Colon (tissue), 2 donors: ENCODE measurements at regions not wholly inside any gene's neighbourhood (a gene's known extent, or its start where the extent isn't known, plus 50 kb on each side); places are given as distances from the start of the nearest gene placed in this dataset.

ENCODE experiments used
- FAIRE-seq: peaks from 2 replicates; lab custom pipeline; 2012; peaks lifted over from hg19 to GRCh38; lab: Jason Lieb, UNC
- donor health status: control.
- donor health status: control.

DNA sequence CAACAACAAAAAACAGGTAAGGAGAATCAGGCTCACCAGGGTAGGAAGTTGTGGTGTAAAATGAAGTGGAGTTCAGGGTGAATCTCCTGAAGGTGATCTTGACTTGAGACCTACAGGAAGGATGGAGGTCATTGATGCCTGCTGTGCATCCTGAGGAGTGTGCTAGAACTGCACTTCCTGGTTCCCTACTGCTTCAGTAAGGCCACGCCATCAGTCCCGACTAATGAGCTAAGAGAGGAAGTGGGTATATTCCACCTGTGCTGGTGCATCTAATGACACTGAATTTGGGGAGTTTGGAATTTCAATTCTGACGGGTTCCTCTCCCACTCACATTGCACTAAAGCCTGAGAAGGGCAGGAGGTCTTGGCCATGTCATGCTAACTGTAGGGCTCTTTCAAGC lies 349.3 kb upstream of the SLC14A2 start:
- FAIRE-seq: no peak

DNA sequence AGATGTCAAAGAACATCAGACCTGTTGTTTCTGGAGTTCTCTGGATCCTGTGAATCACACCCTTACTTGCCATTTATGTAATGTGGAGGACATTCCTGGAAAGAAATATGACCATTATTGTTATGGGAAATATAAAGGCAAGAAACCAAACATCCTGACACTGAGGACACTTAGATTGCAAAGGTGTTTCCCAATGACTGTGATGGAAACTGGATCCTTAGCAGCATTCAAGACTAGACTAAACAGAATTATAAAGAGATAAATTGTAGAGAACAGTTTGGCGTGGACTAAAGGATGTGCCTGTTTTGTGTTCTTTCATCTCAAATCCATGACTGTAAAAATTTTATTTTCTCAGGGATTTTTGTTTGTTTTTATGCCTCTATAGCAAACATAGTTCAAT lies 347.7 kb upstream of the SLC14A2 start:
- FAIRE-seq: no peak

DNA sequence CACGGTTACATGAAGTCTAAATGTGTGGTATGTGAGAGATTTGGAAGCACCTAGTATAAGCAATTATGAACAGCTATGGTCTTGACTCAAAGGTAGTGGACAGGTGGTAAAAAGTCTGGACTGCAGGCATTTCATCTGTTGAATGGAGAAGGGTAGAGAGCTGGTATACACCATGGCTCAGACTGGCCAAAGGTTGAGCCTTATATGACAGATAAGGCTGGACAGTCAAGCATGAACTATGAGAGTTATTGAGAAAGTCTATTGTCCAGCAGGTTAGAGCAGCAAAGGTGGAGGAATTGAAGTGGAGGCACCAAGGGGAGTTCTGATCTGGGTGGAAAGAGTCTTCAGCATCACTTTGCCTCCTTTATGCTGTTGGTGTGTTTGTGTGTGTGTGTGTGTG lies 346.7 kb upstream of the SLC14A2 start:
- no peak for FAIRE-seq

DNA sequence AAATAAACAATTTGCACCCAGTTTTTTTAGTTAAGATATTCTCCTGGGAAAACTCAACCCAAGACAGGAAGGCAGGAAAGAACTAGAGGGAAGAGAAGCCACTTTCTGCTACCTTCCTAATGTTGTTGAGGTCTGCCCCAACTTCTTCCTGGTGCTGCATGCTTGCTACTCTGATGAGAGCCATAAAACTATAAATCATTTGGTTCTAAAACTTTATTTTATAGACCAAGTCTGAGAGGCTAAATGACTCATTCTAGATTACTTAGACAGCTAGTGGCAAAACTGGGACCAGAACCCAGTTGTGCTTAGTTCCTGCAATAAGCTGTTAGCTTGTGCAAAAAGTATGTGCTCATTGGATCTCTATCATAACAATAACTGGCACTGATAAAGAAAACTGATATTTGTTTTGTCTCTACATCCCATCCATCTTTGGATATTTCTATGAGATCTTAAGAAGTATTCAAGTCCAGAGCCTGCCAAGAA lies 344.9 kb upstream of the SLC14A2 start:
- FAIRE-seq: no peak

DNA sequence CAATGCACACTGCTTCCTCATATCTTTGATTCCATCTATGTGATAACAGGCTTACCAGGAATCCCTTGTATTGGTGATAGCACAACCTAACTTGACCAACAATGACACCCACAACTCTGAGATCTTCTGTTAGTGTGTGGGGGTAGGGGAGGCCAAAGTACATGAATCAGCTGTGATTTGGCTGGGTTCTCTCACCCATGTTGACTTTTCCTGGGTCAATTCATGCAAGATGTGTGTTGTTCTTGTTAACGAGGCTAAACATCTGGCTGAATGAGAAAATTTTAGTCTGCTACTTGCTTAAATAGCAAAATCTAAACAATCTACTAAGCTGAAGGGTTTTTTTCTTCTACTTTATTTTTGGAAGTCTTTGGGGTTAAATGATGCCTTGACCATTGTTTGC lies 341.2 kb upstream of the SLC14A2 start:
- no peak for FAIRE-seq

DNA sequence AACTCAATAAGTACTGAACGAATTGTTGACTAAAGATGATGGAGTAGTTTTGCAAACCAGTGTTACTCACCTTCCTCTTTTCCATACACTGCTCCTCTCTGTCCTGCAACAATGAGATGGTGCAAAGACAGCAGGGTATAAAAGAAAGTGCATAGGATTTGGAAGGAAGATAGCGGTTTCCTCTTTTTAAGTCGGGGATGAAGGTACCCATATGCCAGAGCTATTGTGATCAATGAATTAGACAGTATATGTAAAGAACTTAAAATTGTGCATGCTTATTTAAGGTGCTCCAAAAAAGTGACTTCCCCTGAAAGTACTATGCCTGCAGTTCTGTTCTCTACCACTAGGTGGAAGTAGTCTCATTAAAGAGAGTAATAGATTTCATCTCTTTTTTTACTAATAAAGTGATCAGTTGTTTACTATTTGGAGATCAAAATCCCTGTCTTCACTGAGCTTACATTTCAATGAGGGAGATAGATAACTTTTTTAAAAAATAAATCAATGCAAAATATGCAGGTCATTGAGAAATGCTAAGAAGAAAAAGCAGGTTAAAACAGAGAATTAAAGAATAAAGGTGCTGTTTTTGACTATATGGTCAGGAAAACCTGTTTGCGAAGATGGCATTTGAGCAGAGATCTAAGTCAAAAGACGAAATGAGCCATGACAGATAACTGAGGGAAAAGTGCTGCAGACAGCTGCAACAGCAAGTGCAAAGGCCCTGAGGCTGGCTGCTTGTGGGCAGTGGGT lies 339.7 kb upstream of the SLC14A2 start:
- no peak for FAIRE-seq

DNA sequence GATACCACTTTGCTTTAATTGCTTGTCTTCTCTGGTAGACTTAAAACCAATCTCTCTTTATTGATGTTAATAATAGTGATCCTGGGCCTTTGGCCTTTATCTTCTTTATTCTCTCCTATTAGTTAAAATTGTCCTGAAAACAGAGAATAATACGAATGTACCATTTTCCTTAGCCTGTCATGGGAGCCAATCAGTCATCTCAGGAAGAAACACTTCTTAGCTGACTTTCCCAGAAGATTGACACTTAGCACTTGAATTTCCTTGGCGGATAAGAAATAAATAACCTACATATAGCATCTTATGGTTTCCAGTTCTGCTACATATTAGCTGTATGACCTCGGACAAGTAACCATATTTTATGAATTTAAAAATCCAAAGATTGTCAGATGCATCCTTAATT lies 338.4 kb upstream of the SLC14A2 start:
- no peak for FAIRE-seq

DNA sequence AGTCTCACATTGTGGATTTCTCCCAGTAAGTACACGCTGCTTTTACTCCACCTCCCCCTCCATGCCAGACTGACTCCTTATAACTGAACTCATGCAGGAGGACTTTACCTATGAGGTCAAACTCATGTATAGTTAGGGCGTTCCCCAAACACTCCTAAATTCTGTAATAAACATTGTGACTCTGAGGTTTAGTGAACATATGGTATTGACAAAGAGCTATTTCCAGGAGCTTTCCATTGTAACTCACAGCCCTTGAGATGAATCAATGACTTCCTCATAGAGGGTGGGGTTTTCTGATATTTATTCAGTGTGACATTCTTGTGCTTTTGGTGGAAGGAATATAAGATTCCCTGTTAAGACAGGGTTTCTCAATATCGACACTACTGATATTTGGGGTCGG lies 337.4 kb upstream of the SLC14A2 start:
- FAIRE-seq: no peak

DNA sequence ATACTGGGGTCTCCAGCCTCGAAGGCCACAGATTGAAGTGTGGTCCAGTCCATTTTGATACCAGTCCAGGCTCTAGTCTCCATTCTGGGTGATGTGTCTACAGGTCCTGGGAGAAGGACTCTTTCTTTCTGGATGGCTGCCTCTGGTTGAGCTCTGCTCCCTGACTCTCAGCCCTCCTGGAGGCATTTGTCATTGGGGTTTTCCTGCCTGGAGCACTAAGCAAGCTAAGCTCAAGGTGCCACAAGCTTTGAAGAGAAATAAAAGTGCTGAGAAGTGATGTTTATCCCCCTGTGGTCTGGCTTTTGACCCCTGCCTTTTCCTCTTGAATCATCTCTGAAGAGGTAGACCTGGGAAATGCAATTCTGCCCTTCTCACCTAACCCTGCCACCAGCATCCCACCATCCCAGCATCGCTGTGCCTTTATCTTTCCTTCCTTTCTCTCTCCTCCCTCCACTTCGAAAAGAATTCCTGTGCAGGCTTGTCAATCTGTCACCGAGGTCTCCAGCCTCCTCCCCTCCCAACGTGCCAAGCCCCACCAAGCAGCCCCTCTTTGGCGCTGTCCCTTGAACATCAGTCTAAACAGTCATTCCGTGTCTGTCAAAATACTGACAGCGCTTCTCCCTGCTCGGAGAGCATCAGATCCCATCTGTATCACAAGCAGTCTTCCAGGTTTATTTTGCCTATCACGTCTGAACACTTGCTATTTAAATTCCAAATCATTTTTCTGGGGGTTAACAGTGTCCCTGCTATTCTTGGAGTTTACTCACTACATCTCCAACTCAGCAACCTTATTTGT lies 334.6 kb upstream of the SLC14A2 start:
- FAIRE-seq: no peak

DNA sequence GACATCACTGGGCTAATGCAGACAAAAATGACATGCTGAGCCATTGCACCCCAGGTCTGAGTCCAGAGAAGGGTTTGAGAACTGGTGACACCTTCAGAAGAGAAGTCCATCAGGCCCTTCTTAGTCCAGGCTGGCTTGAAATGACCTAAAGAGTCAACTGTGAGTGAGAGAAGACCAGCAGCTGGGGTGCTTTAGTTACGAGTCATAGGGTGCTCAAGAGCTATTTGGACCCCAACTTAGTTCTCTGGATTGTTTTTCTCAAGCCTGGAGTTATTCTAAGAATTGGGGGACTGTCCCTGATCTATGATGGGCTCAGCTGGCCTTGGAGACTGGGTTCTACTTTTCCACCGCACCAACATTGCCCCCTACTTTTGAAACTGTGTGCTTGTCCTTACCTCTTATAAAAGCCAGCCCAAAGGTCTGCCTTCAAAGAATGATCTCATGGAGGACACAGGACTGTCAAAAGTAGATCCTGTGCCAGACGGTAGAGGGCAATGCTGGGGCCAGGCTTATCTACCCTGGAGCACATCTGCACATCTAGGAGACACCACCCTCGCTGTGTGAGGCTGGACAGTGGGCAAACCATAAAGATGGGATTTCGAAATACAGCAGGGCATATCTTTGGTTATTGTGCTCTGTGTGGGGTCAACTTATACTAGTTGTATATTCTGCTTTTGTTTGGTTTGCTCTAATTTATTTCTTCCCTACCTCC lies 333.0 kb upstream of the SLC14A2 start:
- no peak for FAIRE-seq

DNA sequence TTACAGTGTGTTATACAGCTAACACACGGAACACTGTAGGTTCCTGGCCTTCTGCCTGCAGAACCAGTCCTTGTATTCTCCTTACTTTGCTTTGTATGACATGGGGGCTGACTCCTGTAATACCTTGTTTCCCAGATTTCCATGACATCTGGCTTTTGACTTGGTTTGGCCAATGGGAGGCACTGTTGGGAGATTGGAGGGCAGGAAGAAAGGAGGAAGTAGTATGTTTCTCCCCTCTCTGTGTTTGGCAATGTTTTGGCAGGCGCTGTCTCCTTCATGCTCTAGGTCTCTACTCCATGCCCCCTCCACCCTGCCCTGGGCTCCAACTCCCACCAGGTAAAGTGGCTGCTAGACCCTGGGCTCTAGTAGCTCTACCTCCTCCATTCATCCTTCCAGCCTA lies 331.1 kb upstream of the SLC14A2 start:
- FAIRE-seq: no peak

DNA sequence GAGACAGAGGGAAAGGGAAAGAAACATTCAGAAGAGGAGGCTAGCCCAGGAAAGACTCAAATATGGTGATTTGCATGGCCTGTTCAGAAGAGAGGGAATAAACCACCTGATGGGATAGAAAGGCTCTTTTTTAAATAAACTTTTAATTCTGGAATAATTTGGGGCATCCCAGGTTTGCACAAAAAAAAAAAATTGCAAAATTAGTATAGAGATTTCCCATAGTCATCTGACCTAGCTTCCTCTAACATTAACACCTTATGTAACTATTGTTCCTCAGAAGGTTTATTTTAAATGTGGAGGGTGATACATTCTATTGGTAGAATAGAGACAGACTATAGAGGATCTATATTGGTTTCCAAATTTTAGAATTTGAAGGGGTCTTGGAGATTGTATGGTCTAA lies 330.4 kb upstream of the SLC14A2 start:
- no peak for FAIRE-seq

DNA sequence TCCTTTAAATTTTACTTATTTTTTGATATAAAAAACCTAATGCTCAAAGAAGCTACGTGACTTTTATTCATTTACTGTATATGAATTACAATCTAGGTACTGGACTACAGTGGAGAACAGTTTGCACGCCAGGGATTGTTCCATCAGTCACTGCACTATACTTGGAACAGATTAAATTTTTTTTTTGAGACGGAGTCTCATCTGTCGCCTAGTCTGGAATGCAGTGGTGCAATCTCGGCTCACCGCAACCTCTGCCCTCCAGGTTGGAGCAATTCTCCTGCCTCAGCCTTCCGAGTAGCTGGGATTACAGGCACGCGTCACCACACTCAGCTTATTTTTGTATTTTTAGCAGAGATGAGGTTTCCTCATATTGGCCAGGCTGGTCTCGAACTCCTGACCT lies 330.0 kb upstream of the SLC14A2 start:
- FAIRE-seq: no peak

DNA sequence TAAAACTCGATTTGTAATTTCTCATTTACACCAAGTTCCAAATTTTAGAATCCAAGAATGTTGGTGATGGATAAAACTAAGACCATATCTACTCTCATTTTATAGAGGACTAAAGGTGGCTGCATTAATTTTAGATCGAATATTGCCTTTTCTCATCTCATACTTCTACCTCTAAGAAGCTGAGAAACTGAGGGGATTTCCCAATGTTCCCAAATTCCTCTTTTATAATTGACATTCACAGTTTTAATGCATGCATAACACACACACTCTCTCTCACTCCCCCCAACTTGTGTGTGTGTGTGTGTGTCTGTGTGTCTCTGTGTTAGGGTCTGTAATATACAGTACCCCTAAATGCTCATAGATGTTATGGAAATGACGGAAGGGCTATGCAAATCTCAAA lies 328.8 kb upstream of the SLC14A2 start:
- FAIRE-seq: no peak

DNA sequence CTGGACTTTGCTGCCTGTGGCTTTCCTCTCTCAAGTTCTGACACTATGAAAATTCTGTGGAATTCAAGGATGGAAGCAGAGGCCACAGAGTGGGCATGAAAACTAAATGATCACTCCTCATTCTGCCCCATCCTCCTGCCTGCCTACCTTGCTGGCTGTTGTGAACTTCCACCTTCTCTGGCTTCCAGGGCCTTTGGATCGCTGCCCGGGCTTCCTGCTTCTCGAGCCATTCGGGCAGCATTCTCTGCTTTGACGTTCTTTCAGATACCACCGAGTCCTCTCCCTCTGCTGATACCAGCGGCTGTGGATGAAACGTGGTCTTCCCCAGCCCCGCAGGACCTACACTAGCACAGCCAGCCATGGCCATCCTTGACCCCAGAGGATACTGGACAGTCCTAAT lies 327.7 kb upstream of the SLC14A2 start:
- FAIRE-seq: no peak

DNA sequence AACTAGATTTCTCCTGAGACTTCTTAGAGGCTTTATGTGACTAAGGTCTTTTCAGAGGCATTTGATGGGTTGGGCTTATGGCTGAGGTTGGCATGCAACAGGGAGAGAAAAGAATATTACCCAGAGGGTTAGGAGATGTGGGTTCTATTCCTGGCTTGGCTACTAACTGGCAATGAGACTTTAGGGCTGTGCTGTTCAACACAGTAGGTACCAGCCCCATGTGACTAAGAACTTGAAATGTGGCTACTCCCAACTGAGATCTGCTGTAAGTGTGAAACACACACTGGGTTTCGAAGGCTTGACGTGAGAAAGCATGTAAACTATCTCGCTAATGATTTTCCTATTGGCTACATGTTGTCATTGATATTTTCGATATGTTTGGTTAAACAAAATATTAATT lies 324.9 kb upstream of the SLC14A2 start:
- FAIRE-seq: no peak

DNA sequence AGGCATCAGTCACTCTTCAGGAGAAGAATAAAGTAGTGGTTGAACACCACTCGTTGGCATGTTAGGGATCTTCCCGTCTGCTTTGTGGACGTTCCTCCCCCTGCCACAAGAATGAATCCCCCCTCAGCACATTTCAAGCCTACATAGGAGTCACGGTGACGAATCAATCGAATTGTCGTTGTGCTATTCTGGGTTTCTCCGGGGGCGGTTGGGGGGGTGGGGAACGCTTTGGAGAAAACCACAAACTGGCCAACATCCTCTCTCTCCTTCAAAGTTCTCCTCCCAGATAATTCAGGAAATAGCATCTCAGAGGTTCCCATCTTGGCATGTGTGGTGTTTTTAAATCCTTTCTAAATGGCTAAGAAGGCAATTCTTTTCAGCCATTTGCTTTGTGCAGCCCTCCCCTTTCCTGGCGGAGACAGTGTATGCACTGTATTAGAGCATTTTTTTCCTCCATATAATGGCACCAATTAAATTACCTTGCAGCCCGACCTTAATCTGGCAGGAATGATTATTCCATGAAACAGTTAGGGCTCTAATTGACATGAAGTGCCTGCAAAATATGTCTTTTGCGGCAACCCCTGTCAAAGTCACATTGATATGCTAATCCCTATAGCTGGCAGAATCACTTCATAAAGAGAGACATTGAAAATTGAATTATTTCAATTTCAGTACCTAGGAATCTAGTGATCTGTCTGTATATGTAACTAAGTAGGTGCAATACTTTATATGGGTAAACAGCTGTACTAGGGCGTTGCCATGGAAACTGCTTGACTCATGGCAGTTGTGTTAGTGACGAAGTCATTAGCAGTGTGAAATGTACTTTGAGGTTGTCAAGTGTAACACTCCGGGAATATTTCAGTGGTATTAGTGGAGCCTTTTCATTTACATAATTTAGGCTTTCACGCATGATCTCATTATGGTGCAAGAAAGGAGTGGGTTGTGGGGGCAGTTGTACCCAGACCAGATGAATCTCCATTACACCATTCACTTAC lies 323.4 kb upstream of the SLC14A2 start:
- no peak for FAIRE-seq

DNA sequence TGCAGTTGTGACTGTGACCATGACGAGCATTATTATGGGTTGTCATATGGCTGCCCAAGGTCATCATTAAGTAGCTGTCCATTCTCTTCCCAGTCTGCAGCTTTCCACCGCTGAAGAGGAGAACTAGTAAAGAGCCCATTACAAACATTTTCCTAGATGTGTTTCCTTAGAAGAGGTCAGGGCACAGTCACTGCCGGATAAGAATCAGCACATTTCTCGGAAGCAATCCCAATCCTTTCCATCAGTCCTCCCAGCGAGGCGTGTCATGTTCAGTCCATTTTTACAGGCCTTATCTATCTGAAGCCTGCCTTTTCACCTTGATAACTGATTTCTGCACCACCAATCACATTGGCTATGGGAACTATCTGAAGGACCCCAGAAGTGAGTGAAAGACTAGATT lies 319.9 kb upstream of the SLC14A2 start:
- FAIRE-seq: no peak

DNA sequence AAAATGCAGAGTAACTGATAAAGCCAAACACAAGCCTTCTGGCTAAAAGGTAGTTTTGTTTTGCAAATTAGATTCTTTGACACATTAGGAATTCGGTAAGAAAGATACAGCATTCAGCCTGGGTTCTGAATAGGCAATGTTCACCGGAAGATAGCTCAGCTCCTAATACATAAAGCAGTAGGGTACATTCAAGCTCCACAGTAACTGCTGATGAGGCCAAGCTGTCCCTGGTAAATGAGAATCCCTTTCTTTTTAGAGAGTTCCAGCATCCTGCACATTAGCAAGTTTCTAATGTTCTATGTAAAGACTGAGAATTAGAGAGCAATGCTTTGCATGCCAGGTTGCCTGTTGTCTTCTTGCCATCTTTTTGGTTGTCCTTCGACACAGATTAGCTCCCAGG lies 316.3 kb upstream of the SLC14A2 start:
- FAIRE-seq: no peak

DNA sequence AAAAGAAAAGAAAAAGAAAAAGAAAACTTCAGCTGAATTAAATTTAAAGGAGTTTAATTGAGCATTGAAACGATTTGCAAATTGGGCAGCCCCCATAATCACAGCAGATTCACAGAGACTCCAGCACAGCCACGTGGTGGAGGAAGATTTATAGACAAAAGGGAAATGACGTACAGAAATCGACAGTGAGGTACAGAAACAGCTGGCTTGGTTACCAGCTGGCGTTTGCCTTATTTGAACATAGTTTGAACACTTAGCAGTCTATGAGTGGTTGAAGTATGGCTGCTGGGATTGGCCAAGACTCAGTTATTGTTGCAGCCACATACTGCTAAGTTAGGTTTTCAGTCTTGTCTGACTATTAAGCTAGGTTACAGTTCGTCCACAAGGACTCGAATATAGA lies 312.2 kb upstream of the SLC14A2 start:
- no peak for FAIRE-seq

DNA sequence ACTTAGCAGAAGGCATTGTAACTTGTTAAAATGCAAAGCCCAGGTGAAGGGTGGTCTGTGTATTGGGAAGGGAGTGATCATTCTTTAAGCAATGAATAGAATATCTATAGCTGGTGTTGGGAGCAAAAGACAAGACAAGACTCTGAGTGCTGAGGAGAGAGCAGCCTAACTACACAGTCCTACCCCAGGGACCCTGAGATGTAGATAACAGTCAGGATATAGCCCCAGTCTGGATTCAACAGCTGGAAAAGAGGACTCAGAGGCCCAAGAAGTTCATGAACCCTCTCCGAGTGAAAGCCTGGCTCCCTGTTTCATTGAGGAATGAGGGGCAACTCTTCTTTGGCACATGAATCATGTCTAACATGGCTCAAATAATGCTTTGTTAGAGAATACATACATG lies 310.7 kb upstream of the SLC14A2 start:
- FAIRE-seq: no peak
